CD4-positive, alpha-beta T cell treated with Interleukin-1 beta for 1 hour (primary cell): ENCODE measurements at regions not wholly inside any gene's neighbourhood (a gene's known extent, or its start where the extent isn't known, plus 50 kb on each side); places are given as distances from the start of the nearest gene placed in this dataset.
"Not testable (repeated sequence)": the region's sequence is repeated elsewhere in the genome, so short reads cannot be mapped to it uniquely, and the experiment has no call there.

ENCODE experiments used
- DNase-seq, 2 donors: peaks; one replicate each; pipeline ENCODE4 v3.0.0-alpha.2; 2020 to 2022

DNA sequence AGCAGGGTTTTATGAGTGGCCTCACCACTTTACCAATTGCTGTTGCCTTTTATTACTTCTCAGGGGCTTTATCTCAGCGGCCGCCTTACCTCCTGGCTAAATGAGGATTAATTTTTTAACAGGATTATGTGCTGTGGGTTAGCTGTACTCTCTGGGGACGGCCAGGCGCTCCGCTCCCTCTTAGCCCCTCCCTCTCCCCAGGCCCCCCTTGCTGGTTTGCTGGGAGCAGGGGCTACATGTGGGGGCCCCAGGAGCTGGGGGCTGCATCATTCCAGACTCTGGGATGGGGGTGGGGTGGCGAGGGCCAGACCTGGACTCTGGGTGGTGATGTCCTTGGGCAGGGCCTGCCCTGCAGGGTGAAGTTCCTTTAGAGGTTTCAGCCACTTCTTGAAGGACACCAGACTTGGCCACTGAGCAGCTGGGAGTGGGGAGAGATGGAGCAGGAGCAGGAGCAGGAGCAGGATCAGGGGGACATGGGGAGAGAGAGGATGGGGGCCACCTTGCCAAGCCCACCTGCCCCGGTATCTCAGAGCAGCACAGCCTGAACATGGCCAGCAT lies 196.1 kb downstream of the GOLGA6L6 start:
- peak in 1 of 2 donors; percentile 1 for DNase-seq

DNA sequence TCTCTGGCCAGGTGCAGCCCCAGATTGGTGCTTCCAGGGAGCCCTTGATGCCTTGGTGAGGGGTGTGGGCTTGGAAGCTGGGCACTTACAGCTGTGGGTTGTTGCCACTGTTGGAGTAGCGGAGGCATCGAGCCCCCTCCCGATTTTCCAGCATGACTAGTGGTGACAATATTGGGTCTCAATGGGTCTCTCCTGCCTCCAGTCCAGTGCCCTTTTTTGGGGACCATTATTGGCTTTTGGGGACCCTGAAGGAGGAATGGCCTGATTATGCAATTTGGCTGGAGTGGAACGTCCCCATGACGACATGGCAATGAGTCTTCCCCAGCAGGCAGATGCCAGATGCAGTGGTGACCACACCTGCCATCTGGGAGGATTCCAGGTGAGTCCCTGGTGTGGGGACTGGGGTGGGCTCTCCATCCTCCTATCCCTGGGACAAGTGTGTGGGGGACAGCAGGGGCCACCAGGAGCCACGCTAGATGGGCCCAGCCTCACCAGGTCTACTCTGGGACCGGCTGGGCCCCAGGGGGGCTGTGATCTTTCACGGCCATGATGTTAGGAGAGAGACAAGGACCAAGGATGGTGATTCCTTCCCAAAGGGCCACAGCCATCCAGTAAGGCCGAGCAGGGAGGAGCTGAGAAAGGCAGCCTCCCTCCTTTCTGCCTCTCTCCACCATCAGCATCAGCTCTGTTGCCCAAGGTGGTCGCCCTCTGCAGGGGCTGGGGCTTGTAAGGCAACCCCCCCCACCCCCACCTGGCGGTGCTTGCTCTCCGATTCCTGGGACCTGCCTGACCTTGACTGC lies 196.8 kb downstream of the GOLGA6L6 start:
- DNase-seq = peak in 1 of 2 donors; percentile 0

DNA sequence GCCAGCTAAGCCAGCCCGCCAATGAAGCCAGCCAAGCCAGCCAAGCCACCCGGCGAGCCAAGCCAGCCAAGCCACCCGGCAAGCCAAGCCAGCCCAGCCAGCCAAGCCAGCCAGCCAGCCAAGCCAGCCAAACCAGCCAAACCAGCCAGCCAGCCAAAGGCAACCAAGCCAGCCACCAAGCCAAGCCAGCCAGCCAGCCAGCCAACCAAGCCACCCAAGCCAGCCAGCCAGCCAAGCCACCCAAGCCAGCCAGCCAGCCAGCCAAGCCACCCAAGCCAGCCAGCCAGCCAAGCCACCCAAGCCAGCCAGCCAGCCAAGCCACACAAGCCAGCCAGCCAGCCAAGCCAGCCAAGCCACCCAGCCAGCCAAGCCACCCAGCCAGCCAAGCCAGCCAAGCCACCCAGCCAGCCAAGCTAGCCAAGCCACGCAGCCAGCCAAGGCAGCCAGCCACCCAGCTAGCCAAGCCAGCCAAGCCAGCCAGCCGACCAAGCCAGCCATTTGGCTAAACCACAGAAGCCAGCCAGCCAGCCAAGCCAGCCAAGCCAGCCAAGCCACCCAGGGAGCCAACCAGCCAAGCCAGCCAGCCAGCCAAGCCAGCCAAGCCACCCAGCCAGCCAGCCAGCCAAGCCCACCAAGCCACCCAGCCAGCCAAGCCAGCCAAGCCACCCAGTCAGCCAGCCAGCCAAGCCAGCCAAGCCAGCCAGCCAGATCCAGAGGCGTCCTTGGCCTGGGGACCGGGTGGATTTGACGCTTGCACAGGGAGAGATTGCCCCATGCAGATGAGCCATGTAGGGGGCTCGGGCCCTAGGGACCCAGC lies 198.0 kb downstream of the GOLGA6L6 start:
- DNase-seq = not testable (repeated sequence)

DNA sequence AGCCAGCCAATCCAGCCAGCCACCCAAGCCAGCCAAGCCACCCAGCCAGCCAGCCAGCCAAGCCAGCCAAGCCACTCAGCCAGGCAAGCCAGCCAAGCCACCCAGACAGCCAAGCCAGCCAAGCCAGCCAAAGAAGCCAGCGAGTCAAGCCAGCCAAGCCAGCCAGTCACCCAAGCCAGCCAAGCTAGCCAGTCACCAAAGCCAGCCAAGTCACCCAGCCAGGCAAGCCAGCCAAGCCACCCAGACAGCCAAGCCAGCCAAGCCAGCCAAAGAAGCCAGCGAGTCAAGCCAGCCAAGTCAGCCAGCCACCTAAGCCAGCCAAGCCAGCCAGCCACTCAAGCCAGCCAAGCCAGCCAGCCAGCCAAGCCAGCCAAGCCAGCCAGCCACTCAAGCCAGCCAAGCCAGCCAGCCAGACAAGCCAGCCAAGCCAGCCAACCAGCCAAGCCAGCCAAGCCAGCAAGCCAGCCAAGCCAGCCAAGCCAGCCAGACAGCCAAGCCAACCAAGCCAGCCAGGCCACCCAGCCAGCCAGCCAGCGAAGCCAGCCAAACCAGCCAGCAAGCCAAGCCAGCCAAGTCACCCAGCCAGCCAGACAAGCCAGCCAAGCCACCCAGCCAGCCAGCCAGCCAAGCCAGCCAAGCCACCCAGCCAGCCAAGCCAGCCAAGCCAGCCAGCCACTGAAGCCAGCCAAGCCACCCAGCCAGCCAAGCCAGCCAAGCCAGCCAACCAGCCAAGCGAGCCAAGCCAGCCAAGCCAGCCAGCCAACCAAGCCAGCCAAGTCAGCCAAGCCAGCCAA lies 198.8 kb downstream of the GOLGA6L6 start:
- DNase-seq = not testable (repeated sequence)

DNA sequence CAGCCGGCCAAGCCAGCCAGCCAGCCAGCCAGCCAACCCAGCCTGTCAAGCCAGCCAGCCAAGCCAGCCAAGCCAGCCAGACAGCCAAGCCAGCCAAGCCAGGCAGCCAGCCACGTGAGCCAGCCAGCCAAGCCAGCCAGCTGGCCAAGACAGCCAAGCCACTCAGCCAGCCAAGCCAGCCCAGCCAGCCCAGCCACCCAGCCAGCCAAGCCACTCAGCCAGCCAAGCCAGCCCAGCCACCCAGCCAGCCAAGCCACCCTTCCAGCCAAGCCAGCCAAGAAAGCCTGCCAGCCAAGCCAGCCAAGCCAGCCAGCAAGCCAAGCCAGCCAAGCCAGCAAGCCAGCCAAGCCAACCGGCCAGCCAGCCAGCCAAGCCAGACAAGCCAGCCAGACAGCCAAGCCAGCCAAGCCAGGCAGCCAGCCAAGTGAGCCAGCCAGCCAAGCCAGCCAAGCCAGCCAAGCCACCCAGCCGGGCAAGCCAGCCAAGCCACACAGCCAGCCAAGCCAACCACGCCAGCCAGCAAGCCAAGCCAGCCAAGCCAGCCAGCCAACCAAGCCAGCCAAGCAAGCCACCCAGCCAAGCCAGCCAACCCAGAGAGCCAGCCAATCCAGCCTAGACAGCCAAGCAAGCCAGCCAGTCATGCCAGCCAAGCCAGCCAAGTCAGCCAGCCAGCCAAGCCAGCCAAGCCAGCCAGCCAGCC lies 199.5 kb downstream of the GOLGA6L6 start:
- DNase-seq = peak in 1 of 2 donors; percentile 45

DNA sequence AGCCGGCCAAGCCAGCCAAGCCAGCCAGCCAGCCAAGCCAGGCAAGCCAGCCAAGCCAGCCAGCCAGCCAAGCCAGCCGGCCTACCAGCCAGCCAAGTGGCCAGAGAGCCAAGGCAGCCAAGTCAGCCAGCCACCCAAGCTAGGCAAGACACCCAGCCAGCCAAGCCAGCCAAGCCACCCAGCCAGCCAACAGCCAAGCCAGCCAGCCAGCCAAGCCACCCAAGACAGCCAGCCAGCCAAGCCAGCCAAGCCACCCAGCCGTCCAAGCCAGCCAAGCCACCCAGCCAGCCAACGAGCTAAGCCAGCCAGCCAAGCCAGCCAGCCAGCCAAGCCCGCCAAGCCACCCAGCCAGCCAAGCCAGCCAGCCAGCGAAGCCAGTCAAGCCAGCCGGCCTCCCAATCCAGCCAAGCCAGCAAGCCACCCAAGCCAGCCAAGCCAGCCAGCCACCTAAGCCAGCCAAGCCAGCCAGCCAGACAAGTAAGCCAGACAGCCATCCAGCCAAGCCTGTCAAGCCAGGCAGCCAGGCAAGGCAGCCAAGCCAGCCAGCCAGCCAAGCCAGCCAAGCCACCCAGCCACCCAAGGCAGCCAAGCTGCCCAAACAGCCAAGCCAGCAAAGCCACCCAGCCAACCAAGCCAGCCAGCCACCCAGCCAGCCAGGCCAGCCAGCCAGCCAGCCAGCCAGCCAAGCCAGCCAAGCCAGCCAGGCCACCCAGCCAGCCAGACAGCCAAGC lies 200.5 kb downstream of the GOLGA6L6 start:
- DNase-seq = peak in 1 of 2 donors; percentile 36

DNA sequence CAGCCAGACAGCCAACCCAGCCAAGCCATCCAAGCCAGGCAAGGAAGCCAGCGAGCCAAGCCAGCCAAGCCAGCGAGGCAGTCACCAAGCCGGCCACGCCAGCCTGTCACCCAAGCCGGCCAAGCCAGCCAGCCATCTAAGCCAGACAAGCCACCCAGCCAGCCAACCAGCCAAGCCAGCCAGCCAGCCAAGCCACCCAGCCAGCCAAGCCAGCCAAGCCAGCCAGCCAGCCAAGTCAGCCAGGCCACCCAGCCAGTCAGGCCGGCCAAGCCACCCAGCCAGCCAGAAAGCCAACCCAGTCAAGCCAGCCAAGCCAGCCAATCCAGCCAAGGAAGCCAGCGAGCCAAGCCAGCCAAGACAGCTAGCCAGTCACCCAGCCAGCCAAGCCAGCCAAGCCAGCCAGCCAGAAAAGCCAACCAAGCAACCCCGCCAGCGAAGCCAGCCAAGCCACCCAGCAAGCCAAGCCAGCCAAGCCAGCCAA lies 201.2 kb downstream of the GOLGA6L6 start:
- peak in 1 of 2 donors; percentile 43 for DNase-seq

DNA sequence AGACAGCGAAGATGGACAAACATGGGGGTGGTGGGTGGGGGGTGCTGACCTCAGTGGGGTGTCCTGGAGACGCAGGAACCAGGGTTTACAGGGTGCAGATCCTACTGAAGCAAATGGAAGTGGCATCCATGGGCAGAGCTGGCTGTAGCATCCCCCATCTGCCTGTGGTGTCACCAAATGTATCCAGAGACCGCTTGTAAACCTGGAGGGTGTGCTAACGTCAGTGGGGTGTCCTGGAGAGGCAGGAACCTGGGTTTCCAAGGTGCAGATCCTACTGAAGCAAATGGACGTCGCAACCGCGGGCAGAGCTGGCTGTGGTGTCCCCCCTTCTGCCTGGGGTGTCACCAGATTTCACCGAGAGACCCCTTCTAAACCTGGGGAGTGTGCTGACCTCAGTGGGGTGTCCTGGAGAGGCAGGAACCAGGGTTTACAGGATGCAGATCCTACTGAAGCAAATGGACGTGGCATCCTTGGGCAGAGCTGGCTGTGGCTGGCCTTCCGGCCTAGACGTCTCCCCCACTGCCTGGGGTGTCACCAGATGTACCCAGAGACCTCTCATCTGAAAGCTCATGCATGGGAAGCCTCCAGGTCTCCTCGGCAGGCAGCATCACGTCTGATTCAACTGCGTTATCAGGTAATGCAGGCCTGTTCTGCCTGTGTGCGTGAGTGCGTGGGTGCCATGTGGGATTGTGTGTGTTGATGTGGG lies 202.4 kb downstream of the GOLGA6L6 start:
- DNase-seq = not testable (repeated sequence)

DNA sequence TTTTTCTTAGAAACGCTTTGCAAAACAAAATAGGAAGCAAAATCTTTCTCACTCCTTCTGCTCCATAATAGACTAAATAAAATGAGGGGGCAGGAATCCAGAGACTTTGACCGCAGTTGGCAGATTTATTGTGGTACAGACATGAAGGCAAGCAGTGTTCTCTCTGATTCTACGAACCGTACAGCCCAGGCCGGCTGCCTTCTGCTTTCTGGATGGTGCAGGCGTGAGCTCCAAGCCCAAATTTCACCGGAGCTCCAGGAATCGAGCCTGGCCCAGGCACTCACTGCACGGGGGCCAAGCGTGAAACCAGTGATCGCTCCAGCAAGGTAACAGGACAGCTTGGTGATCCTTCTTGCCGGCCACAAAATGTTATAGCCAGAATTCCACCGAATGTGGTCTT lies 202.9 kb downstream of the GOLGA6L6 start:
- not testable (repeated sequence) for DNase-seq

DNA sequence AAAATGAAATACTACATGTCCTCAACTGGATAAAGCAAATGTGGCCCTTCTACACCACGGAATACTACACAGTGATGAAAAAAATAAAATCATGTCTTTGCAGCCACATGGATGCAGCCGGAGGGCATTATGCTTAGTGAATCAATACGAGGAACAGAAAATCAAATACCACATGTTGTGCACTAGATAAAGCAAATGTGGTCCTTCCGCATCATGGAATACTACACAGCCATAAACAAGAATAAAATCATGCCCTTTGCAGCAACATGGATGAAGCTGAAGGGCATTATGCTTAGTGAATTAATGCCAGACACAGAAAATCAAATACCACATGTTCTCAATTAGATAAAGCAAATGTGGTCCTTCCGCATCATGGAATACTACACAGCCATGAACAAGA lies 204.4 kb downstream of the GOLGA6L6 start:
- not testable (repeated sequence) for DNase-seq

DNA sequence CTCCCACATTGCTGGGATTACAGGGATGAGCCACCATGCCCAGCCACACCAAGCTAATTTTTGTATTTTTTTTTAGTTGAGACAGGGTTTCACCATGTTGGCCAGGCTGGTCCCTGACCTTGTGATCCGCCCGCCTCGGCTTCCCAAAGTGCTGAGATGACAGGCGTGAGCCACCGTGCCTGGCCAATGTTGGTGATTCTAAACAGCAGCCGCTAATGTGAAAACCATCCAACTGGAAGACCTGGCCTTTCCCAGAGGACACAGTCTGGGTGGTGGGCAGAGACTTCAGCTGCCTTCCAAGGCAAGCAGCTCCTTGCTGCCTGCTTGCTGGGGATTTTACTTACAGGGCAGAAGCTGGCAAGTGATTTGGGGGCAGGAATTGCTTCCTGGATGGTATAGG lies 207.1 kb downstream of the GOLGA6L6 start:
- not testable (repeated sequence) for DNase-seq

DNA sequence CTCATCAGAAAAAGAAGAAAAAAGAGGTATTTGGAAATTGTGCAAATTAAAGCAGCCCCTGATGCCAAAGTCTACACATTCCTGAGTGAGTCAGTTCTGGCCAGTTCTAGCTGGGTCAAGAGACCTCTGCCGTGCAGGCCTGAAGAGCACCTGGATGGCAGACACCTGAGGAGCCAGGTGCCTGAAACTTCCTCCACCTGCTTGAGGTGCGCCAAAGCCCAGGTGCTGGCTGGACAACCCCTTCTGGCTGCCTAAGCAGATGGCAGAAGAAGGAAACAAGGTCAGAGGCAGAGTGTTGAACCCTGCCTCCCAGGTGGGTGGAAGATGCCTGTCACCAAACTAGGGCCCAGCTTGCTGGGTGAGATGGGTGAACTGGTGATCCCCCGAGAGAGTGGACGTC lies 215.8 kb downstream of the GOLGA6L6 start:
- not testable (repeated sequence) for DNase-seq

DNA sequence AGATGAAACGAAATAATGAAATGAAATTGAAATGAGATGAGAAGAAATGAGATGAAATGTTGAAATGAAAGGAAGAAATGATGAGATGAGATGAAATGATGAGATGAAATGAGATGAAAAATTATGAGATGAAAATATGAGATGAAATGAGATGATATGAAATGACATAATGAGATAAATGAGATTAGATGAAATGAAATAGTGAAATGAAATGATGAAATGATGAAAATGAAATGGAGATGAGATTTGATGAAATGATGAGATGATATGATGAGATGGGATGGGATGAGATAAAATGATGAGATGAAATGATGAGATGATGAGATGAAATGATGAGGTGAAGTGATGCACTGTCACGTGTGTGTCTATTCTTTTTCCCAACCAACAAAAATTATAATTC lies 224.5 kb downstream of the GOLGA6L6 start:
- DNase-seq = not testable (repeated sequence)

DNA sequence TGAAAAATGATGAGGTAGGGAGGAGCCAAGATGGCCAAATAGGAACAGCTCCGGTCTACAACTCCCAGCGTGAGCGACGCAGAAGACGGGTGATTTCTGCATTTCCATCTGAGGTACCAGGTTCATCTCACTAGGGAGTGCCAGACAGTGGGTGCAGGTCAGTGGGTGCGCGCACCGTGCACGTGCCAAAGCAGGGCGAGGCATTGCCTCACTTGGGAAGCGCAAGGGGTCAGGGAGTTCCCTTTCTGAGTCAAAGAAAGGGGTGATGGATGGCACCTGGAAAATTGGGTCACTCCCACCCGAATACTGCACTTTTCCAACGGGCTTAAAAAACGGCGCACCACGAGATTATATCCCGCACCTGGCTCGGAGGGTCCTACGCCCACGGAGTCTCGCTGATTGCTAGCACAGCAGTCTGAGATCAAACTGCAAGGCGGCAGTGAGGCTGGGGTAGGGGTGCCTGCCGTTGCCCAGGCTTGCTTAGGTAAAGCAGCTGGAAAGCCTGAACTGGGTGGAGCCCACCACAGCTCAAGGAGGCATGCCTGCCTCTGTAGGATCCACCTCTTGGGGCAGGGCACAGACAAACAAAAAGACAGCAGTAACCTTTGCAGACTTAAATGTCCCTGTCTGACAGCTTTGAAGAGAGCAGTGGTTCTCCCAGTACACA lies 230.5 kb downstream of the GOLGA6L6 start:
- not testable (repeated sequence) for DNase-seq

DNA sequence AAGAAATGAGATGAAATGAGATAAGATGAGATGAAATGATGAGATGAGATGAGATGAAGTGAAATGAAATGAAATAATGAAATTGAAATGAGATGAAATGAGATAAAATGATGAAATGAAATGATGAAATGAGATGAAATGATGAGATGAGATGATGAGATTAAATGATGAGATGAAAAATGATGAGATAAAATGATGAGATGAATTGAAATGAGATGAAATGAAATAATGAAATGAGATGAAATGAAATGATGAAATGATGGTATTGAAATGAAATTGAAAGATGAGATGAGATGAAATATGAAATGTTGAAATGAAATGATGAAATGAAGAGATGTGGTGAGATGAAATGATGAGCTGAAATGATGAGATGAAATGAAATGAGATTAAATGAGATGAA lies 231.0 kb downstream of the GOLGA6L6 start:
- no peak for DNase-seq

DNA sequence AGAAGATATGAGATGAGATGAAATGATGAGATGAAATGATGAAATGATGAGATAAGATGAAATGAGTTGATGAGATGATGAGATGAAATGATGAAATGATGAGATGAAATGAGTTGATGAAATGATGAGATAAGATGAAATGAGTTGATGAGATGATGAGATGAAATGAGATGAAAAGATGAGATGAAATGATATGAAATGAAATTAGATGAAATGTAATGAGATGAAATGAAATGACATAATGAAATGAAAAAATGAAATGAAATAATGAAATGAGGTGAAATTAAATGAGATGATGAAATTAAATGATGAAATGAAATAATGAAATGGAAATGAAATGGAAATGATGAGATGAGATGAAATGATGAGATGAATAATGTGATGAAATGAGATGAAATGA lies 231.6 kb downstream of the GOLGA6L6 start:
- not testable (repeated sequence) for DNase-seq

DNA sequence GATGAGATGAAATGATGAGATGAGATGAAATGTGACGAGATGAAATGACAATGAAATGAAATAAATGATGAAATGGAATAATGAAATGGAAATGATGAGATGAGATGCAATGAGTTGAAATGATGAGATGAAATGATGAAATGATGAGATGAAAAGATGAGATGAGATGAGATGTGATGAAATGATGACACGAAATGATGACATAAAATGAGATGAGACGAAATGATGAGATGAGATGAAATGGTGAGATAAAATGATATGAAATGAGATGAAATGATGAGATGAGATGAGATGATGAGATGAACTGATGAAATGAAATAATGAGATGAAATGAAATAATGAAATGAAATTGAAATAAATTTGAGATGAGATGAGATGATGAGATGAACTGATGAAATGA lies 232.2 kb downstream of the GOLGA6L6 start:
- DNase-seq = not testable (repeated sequence)

DNA sequence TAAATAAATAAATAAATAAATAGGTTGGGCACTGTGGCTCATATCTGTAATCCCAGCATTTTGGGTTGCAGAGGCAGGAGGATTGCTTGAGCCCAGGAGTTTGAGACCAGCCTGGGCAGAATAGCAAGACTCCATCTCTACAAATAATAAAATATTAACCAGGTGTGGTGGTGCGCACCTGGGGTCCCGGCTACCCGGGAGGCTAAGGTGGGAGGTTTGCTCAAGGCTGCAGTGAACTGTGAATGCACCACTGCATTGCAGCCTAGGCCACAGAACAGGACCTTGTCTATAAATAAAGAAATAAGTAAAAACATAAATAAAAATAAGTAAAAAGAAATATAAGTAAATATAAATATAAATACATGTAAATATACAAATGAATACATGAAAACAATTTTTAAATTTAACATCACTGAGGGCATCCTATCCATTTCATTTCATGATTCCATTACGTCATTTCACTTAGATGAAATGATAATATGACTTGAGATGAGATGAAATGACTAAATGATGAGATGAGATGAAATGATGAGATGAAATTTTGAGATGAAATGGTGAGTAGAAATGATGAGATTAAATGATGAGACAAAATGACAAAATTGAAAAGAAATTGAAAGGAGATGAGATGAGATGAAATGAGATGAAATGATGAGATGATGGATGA lies 233.4 kb downstream of the GOLGA6L6 start:
- DNase-seq = not testable (repeated sequence)

DNA sequence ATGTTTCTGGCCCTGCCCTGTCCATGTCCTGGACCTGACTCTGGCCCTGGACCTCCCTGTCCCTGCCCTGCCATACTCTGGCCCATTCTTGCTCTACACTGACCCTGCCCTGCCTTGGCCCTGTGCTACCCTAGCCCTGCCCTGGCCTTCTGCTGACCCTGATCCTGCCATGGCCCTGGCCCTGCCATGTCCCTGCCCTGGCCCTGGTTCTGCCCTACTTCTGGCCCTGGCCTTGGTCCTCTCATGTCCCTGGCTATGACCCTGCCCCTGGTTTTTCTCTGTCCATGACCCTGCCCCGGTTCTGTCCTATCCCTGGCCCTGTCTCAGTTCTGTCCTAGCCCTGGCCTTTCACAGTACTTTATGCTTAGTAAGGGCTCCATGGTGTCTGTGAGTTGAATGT lies 234.5 kb downstream of the GOLGA6L6 start:
- DNase-seq = not testable (repeated sequence)
